ENCODE measurements at regions not wholly inside any gene's neighbourhood (a gene's known extent, or its start where the extent isn't known, plus 50 kb on each side); places are given as distances from the start of the nearest gene placed in this dataset.

DNA sequence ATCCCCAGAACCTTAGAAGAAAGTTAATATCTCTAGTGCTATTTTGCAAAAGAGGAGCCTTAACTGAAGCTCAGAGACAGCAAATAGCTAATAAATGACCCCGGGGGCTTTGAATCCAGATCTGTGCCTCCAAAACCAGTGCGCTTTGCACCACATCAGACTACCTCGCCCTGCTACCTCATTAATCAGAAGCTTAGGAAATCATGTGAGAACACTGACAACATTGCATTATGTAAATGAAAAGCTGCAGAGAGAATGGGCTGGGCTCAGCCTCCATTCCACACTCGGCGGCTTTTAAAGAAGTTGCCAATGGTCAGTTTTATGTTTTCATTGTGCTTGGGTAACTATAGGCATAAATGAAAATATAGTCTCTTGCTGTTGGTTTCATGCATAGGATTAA, 54.0 kb upstream of the STMND1 start:
- DNase-seq = no peak

GRCh38 chr6:17045581-17046322, 56.1 kb upstream of the STMND1 start:
- DNase-seq = no peak

GRCh38 chr6:17043148-17043522, 58.7 kb upstream of the STMND1 start:
- DNase-seq = no peak

GRCh38 chr6:17042422-17043147, 59.3 kb upstream of the STMND1 start:
- no peak for DNase-seq

DNA sequence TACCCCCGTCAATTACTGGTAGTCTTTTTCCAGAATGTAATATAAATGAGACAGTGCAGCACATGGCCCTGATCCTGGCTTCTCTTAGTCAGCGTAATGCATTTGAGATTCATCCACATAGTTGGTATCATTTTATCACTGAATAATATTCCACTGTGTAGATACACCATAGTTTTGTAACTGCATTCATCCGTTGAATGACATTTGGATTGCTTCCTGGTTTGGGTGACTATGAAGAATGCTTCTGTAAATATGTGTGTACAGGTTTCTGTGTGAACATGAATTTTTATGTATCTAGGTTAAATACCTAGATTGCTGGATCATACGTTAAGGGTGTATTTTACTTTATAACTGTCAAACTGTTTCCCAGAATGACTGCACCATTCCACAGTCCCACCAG, 62.6 kb upstream of the STMND1 start:
- DNase-seq = no peak

- DNase-seq = no peak
Measured at GRCh38 chr6:17038316-17038715, 63.5 kb upstream of the STMND1 start.

DNA sequence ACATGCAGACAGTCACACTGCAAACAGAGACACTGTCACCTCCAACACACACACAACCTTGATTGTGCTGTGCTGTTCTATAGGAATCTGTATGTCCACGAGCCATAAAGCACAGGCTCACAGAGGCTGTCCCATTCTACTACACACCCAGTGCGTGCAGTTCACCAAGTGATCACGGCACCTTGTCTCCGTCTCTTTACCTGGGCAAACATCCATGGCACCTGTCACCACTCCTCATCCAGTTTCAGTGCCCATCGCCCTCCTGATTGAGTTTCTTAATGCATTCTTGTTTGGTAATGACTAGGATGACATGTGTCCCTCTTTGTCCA, 65.8 kb upstream of the STMND1 start:
- no peak for DNase-seq

DNA sequence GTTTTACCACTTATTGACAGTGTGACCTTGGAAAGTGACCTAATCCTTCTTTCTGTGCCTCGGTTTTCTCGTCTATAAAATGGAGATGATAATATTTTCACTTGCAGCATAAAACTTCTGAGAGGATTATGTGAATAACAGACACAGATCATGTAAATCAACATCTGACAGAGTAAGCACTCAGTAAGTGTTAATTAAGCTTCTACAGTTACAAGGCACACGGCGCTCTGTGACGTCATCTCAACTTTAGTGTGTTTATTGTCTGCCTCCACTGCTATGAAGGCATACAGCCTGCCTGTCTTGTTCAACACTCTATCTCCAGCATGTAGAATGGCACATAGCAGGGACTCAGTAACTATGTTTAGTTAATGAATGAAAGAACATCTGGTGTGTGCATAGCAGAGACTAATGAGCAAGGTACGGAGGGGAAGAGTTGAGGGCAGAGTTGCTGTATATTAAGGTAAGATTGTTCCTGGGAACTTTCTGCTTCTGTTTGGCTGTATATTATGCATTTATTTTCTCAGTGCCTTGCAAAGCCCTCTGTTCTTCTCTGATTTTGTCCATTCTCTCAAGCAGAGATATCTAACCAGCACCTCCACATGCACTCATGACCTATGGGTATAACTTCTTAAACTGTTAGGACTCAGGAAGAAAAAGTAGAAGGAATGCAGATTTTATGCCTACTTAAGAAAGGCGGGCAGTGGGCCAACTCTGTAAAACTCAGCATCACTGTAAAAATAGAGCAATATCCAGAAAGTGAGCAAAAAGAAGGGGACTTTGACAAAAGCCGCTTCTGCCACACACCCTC, 66.4 kb upstream of the STMND1 start:
- DNase-seq = no peak

- no peak for DNase-seq
Measured at GRCh38 chr6:17033746-17034145, 68.1 kb upstream of the STMND1 start.

DNA sequence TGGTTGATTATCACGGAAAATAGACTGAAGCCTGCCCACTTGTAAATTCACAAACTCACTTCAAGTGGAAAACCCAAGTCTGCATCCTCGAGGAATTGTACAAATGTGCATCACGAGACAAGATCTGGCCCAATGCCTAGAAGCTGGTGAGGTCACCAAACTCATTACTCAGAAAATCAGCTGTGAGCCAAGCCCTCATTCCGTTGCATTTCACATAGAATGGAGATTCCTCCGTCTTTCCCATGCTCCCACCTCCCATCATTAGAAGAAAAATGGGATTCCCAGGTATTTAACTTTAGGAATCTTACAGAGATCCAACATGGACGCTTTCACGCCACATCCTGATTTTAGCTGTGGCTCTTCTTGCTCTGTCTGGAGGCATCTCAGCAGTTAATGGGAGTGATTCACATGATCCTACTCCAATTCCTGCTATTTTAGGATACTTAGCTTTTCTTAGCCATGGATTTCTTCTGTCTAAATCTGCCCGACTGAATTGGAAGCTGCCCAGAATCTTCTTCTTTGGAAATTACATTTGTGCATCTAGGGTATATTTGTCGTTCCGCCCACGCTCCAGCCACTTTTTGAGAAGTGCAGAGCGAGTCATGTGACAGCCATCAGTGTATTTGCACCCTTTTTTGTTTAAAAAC, 68.7 kb upstream of the STMND1 start:
- no peak for DNase-seq

DNA sequence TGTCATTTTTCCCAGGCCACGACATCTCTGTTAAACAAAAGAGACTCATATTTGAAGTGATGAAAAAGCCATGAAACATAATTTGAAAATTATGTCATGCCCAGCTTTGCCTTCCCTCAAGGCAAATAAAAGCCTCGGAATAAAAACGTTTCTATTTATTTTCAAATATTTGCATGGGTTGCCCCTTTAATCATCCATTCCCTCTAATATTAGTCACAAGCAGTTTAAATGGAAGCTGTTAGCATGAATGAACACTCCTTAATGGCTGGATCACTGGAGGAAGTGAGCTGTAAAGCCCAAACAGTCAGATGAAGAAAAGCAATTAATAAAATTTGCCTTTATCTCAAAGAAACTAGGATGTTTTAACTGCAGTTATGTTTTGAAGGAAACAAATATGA, 69.3 kb upstream of the STMND1 start:
- DNase-seq = no peak

GRCh38 chr6:17031961-17032360, 69.9 kb upstream of the STMND1 start:
- no peak for DNase-seq

DNA sequence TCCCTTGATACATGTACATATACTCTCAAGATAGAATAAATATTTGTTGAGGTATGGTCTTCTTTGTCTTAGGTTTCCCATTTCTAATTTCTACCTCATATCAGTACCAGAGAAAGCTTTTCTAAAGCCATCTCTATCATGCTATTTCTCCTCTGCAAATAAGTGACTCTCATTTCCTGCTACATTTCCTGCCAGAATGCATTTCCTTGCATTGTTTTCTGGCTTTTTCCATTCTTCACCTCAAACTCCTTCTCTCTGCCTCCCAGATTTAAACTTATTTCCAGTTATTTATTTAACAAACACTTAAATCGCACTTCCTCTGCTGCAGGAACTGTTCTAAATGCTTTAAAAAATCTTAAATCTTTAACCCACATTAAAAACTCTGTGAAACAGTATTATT, 74.4 kb upstream of the STMND1 start:
- DNase-seq = no peak

GRCh38 chr6:17022604-17023003, 79.2 kb upstream of the STMND1 start:
- DNase-seq = no peak

DNA sequence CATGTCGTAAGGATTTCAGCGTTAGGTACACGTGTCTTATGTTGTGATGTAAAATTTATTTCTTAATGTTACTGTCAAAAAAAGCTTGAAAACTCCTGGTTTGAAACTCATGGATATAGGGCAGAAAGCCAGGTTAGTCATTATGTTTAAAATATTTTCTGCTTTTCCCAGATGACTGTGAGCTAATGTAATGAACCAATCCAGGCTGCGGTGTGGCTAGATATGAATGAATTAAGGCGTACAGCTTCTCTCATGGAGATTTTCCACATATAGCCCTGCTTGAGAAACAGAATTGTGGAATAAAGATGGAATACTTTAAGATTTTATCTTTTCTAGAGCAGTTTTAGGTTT, 80.3 kb upstream of the STMND1 start:
- no peak for DNase-seq

GRCh38 chr6:17020889-17021538, 80.8 kb upstream of the STMND1 start:
- DNase-seq = no peak

- no peak for DNase-seq
Measured at GRCh38 chr6:17018425-17018824, 83.4 kb upstream of the STMND1 start.

- no peak for DNase-seq
Measured at GRCh38 chr6:17017416-17017815, 84.4 kb upstream of the STMND1 start.

GRCh38 chr6:17015551-17016381, 86.1 kb upstream of the STMND1 start:
- no peak for DNase-seq

- DNase-seq = no peak
Measured at GRCh38 chr6:17015144-17015543, 86.7 kb upstream of the STMND1 start.

GRCh38 chr6:17013701-17014100, 88.1 kb upstream of the STMND1 start:
- no peak for DNase-seq
